H1 (cell line): ENCODE measurements at regions not wholly inside any gene's neighbourhood (a gene's known extent, or its start where the extent isn't known, plus 50 kb on each side); places are given as distances from the start of the nearest gene placed in this dataset.

ENCODE experiments used
- CHD2 ChIP-seq: IDR thresholded peaks from 2 replicates; pipeline ENCODE4 v1.6.1; 2012; ENCODE audit warnings: low read length, improper control_type of control experiment
- CREB1 ChIP-seq: IDR thresholded peaks from 2 replicates; pipeline ENCODE4 v1.6.1; 2012; ENCODE audit warnings: inconsistent platforms
- JUND ChIP-seq: IDR thresholded peaks from 2 replicates; pipeline ENCODE4 v1.6.1; 2011; ENCODE audit warnings: mild to moderate bottlenecking, improper control_type of control experiment, low read length
- POLR2AphosphoS5 ChIP-seq: IDR thresholded peaks from 2 replicates; pipeline ENCODE4 v1.6.1; 2011; ENCODE audit warnings: low read depth, low read length
- RBBP5 ChIP-seq: IDR thresholded peaks from 2 replicates; pipeline ENCODE4 v1.7.1; 2012; ENCODE audit warnings: low read depth, mild to moderate bottlenecking, inconsistent platforms, low read length, moderate library complexity, borderline replicate concordance
- SIN3A ChIP-seq, 2 experiments: IDR thresholded peaks in 1 of 2; conservative IDR thresholded peaks in 1 of 2; 2 replicates each; pipeline ENCODE4 v1.6.1; 2011 to 2012; ENCODE audit warnings: low read length in 2 of 2, improper control_type of control experiment in 1 of 2, low read depth in 1 of 2, mild to moderate bottlenecking in 1 of 2
- SIX5 ChIP-seq: IDR thresholded peaks from 2 replicates; pipeline ENCODE4 v1.6.1; 2011; ENCODE audit warnings: mild to moderate bottlenecking, low read depth, low read length
- SP4 ChIP-seq: IDR thresholded peaks from 2 replicates; pipeline ENCODE4 v1.6.1; 2012; ENCODE audit warnings: low read length, inconsistent platforms
- TF ChIP-seq, protein P1 (sequence below): fragments of 300-600 bp; sonication (generic); IDR thresholded peaks from 2 replicates; pipeline ENCODE4 v1.7.1; 2012; ENCODE audit warnings: low read length, moderate library complexity, mild to moderate bottlenecking, inconsistent platforms; ENCODE audit not compliant: insufficient replicate concordance

DNA sequence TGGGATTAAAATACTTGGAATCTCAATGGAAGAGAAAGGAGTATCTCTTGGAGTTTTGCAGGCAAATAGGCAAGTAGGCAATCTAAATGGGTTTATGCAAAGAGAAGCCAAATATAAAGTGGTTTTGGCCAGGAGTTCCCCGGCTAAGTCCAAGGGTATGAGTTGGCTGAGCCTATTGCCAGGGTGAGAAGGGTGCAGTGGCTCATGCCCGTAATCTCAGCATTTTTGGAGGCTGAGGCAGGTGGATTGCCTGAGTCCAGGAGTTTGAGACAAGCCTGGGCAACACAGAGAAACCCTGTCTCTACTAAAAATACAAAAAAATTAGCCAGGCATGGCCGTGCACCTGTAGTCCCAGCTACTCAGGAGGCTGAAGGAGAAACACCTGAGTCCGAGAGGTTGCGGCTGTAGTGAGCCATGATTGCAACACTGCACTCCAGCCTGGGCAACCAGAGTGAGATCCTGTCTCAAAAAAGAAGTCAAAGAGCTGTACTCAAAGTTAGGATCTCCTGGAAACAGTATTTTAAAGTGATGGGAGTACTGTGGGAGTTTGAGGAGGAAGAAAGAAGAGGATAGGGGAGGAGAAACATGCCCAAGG, 130.4 kb upstream of the RAB18 start (continued):
- TF ChIP-seq, protein P1, sequence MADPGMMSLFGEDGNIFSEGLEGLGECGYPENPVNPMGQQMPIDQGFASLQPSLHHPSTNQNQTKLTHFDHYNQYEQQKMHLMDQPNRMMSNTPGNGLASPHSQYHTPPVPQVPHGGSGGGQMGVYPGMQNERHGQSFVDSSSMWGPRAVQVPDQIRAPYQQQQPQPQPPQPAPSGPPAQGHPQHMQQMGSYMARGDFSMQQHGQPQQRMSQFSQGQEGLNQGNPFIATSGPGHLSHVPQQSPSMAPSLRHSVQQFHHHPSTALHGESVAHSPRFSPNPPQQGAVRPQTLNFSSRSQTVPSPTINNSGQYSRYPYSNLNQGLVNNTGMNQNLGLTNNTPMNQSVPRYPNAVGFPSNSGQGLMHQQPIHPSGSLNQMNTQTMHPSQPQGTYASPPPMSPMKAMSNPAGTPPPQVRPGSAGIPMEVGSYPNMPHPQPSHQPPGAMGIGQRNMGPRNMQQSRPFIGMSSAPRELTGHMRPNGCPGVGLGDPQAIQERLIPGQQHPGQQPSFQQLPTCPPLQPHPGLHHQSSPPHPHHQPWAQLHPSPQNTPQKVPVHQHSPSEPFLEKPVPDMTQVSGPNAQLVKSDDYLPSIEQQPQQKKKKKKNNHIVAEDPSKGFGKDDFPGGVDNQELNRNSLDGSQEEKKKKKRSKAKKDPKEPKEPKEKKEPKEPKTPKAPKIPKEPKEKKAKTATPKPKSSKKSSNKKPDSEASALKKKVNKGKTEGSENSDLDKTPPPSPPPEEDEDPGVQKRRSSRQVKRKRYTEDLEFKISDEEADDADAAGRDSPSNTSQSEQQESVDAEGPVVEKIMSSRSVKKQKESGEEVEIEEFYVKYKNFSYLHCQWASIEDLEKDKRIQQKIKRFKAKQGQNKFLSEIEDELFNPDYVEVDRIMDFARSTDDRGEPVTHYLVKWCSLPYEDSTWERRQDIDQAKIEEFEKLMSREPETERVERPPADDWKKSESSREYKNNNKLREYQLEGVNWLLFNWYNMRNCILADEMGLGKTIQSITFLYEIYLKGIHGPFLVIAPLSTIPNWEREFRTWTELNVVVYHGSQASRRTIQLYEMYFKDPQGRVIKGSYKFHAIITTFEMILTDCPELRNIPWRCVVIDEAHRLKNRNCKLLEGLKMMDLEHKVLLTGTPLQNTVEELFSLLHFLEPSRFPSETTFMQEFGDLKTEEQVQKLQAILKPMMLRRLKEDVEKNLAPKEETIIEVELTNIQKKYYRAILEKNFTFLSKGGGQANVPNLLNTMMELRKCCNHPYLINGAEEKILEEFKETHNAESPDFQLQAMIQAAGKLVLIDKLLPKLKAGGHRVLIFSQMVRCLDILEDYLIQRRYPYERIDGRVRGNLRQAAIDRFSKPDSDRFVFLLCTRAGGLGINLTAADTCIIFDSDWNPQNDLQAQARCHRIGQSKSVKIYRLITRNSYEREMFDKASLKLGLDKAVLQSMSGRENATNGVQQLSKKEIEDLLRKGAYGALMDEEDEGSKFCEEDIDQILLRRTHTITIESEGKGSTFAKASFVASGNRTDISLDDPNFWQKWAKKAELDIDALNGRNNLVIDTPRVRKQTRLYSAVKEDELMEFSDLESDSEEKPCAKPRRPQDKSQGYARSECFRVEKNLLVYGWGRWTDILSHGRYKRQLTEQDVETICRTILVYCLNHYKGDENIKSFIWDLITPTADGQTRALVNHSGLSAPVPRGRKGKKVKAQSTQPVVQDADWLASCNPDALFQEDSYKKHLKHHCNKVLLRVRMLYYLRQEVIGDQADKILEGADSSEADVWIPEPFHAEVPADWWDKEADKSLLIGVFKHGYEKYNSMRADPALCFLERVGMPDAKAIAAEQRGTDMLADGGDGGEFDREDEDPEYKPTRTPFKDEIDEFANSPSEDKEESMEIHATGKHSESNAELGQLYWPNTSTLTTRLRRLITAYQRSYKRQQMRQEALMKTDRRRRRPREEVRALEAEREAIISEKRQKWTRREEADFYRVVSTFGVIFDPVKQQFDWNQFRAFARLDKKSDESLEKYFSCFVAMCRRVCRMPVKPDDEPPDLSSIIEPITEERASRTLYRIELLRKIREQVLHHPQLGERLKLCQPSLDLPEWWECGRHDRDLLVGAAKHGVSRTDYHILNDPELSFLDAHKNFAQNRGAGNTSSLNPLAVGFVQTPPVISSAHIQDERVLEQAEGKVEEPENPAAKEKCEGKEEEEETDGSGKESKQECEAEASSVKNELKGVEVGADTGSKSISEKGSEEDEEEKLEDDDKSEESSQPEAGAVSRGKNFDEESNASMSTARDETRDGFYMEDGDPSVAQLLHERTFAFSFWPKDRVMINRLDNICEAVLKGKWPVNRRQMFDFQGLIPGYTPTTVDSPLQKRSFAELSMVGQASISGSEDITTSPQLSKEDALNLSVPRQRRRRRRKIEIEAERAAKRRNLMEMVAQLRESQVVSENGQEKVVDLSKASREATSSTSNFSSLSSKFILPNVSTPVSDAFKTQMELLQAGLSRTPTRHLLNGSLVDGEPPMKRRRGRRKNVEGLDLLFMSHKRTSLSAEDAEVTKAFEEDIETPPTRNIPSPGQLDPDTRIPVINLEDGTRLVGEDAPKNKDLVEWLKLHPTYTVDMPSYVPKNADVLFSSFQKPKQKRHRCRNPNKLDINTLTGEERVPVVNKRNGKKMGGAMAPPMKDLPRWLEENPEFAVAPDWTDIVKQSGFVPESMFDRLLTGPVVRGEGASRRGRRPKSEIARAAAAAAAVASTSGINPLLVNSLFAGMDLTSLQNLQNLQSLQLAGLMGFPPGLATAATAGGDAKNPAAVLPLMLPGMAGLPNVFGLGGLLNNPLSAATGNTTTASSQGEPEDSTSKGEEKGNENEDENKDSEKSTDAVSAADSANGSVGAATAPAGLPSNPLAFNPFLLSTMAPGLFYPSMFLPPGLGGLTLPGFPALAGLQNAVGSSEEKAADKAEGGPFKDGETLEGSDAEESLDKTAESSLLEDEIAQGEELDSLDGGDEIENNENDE: no peak
- TF ChIP-seq CREB1 (no peak), JUND (no peak), POLR2AphosphoS5 (no peak), SIN3A (conservative IDR thresholded peaks at IDR 0.05 in 1 of 2, IDR thresholded peaks at IDR 0.05 in 1 of 2; ENCODE audit: low read depth in 1 of 2, low read length in 2 of 2) (no peak), SP4 (no peak), RBBP5 (no peak), CHD2 (no peak), SIX5 (no peak)
